ENCODE measurements at regions not wholly inside any gene's neighbourhood (a gene's known extent, or its start where the extent isn't known, plus 50 kb on each side); places are given as distances from the start of the nearest gene placed in this dataset.

DNA sequence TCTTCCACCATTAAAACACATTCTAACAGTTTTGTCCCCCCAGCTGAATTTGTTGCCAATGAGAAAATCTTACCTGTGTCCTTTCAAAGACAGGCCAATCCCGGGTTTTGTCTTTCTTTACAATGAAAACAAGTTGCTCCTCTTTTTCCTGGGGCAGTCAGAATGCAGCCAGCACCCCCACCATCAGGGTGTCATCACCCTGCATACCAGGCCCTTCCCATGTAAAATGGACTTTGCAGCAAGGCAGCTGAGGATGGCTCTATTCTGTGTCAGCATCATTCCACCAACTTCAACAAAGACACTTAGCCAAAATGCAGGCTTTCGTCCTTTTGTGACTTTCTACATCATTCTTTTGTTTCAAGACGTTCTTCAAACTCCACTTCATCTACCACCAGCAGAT, 490.9 kb downstream of the OCA2 start:
- DNase-seq, result no peak

DNA sequence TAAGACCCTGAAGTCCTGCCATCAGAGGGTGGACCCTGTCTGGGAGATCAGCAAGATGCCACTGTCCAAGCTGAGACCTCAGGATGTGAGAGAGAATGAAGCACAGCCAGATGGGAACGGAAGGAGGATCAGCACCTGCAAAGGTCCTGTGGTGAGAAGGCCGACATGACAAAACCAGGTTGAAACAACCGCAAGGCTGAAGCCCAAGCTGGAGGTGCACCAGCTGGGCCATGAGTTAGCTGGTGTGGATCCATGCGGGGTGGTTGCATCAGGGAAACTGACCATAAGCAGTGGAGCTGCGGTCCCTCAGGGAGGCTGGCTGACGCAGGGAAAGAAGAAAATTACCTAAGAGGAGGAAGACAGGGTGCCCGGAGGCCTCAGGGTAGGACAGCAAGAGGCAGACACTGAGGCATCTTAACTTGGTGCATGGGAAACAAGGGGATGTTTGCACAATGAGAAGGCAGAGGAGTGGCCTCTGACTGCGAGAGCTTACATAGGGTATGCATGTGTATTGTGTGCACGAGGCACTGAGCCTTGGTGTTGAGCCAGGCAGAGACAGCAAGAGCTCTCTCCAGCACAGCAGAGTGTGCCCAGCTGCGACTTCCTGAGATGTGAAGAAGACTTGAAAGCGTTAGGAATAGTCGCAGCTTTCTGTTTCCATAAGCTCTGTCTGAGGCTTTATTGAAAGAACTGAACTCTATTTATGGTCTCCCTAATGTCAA, 497.7 kb downstream of the OCA2 start:
- DNase-seq, result no peak

DNA sequence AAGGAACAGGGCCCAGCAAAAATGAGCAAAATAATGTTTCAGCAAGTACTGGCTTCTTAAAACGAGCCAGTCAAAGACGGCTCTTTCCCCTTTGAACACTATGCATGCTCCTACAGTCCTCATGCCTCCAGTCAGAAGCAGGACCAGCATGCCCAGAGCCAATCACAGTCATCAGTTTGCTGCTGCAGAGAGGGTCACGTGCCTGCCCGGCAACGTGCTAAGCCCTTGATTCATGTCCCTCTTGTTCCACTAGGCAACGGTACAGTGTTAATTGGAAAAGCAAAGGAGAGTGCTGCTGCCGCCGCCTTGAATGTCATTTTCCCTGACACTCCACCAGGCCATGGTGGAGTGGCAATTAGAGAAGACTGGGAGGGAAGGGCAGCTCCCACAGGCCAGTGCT, 500.1 kb downstream of the OCA2 start:
- no peak for DNase-seq

DNA sequence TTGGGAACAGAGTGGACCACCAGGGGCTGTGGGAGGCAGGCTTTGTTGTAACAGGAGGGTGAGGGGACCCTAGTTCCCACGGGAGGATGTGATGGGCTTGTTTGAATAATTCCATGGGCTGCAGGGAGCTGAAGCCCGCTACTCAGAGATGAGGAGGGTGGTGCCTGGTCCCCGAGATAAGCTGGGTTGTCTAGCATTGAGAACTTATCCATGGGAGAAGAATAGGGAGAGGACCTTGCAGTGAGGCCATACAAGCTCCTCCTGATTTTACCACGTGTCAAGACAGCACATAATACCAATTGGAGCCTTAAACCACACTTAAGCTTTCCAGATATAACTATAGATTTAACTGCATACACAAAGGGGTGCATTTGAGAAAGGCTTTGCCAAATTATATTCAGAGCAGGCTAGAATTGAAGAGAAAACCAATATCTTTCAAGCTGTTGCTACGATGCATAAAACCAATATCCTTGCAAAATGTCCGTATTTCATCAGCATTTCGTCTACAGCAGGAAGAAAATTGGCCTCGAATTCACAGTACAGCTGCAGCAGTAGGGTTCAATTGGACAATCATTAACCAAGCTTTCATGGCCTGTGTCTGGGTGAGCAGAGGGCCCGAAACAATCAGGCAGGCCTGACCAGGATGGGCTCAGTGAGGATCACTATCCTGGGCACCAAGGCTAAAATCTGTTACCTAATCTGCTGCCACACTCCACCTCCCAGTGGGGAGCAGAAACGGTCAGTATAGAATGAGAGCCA, 500.7 kb downstream of the OCA2 start:
- DNase-seq, result no peak

DNA sequence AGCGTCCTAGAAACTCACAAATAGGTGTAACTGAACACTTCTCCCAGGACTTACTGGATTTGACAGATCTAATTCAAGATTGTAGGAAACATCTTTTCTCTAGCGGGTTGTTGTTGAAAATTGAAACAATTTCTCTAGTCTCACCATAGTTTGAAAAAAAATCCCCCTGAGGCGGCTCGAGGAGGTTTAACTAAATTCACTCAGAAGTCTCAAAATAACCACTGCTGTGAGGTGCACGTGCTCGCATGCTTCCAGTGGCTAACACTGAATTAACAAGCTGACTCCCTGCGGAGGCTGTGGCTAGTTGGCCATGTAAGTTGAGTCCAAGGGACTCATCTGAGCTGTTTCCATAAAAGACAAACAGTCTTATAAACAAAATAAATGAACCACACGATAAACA, 503.9 kb downstream of the OCA2 start:
- no peak for DNase-seq

DNA sequence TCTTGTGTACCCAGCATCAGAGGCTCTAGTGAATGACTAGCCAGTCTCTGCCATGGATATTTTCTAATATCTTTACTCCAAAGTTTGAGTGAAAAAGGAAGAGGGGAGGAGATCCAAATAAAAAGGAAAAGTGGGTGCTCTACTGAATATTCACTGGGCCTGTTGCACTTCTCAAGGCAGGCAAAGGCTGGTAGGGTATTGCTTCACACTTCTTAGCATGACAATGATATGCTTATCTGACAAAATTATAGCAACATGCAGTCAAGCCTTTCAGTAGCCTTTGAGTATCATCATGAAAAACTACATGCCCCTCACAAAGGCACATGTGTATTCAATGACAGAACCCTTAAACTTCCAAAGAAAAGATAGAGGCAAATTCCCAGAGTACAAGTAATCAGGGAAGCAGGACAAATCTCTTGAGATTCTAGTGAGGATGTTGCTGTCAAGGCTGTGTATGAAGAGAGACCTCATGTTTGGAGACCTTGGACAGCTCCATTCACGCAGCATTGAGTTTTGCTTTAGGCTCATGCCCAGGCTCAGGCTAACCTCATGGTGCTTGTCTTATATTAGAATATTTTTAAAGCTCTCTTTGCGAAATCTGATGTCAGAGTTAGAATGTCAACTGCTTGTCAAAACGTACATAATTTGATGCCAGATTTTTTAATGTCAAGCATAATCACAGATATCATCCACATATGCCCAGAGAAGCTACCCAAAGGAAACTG, 506.9 kb downstream of the OCA2 start:
- DNase-seq, result no peak

All from activated CD4-positive, alpha-beta T cell treated with anti-CD3 and anti-CD28 coated beads, Interleukin-10, Interleukin-2, amounts not matched to agents 100 ng/mL and 50 ng/mL, durations not matched to agents 16 hours and 8 hours (primary cell).